HG03575 (cell line): ENCODE measurements at regions not wholly inside any gene's neighbourhood (a gene's known extent, or its start where the extent isn't known, plus 50 kb on each side); places are given as distances from the start of the nearest gene placed in this dataset.

Experiments
- ATAC-seq: cut with Tn5 transposase; IDR thresholded peaks from one replicate; pipeline ENCODE4 v1.9.1; 2021; ENCODE audit not compliant: unreplicated experiment, insufficient number of reproducible peaks, low FRiP score; ENCODE audit errors: extremely low read depth

DNA sequence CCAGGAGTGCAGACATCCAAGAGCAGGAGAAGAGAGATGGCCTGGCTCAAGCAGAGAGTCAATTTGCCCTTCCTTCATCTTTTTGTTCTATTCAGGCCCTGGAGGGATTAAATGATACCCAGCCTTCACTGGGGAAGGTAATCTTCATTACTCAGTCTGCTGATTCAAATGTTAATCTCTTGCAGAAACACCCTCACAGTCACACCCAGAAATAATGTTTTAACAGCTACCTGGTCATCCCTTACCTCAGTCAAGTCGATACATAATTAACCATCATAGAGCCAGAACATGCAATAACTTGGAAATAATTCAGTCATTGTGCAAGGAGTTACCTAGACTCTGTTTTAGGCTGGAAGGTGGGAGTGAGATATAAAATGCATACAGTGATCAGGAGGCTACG lies 163.7 kb upstream of the TNP1 start:
- no peak for ATAC-seq

DNA sequence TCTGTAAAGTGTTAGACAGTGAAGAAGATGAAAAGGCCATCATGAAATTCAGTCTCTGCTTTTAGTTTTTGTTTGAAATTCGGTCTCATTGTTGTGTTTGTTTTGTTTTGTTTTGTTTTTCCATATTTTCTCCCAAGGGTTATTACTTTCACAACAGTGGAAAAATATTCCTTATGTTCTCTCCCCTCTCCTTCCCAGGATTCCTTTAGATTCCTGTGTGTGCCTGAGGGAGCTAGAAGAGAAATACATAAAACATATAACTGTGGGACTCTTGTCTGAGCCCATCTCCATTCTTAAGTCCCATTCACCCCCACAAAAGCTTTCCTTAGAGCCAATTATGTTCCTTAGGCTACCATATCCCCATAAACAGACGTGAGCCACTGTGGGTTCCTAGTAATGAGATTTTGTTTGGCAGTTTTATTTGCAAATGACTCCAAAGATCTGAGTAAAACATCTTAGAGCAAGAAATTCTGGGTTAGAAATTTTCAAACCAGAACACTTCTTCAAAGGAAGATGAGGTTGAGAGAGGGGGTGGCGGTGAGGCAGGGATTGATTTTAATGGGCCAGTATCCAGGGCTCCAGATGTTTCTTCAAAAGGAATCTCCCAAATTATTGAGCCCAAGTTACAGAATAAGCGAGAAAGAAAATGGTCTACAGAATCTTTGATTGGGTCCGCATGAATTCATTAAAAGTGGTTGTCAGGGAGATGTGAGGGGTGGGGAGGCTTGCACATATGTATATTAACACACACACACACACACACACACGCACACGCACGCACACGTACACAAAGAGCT lies 157.8 kb upstream of the TNP1 start:
- ATAC-seq: no peak

DNA sequence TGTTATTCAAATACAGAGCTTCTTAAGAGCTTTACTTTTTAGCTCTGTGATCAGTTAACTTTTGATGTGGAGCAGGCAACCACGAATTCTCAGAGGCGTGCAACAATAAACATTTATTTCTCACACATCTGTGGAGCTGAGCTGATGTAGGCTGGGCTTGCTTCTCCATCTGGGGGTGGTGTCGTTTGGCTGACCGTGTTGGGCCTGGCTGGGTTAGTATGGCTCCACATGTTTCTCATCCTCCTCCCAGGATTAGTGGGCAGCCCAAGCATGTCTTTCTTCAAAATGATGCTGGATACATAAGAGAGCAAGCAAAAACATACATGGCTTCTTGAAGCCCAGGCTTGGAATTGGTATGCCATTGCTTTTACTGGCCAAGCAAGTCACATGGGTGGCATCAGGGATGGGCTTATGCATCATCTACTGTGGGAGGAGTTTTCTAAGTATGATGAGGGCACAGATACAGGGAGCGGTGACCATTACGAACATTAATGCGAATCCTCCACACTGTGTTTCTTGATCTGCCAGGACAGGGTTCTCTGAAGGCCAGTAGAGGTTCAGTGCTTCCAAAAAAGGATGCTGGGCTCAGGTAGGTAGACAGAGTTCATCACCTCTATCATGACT lies 157.0 kb upstream of the TNP1 start:
- ATAC-seq: no peak

DNA sequence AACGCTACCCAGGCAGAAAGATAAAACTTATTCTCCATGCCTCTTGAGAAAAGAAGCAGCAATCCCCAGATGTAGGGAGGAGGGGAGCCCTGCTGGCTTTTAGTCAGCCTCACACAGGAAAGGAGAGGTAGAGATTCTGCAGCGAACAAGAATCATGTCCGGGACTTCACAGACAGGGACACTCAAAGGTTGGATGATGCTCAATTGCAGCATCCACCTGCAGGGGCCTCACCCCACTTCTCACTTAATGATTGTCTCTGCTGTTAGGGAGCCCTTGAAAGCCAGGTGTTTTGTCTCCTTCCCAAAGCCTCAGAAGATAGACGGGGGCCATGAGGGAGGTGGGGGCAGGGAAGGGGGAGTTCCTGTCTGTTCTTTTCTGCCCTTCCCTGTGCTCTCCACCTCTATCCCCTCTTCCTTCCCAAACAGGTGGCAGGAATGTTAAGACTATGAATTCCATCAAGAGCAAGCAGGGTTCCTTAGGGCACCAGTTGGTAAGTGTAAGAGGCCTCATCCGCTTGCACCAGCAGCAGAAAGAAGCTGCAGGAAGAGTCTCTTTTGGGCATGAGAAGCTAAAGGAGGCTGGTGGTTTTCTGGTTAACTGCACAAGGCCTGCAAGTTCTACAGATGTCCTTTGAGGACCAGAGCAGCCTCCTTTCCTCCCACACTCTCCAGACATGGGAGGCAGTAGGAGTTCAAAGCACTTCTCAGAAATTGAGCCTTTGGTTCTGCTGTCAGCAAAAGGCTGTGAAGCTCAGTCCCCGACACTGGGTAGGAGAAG lies 154.7 kb upstream of the TNP1 start:
- ATAC-seq: no peak

DNA sequence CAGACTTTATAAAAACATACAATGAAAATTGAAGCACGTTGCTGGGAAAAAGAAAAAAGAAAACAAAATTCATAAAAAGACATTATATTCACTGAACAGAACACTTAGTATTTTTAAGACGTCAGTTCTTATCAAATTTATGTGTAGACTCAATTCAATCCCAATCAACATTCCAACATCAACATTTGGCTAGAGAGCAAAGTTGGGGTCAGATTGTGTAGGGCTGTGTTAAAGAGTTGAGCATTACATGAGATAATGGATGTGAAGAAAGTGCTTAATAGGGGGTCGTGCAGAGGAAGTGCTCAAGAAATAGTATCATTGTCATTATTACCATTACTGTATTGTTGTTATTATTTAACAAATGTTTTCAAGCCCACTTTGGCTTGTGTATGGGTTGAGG lies 154.1 kb upstream of the TNP1 start:
- no peak for ATAC-seq

DNA sequence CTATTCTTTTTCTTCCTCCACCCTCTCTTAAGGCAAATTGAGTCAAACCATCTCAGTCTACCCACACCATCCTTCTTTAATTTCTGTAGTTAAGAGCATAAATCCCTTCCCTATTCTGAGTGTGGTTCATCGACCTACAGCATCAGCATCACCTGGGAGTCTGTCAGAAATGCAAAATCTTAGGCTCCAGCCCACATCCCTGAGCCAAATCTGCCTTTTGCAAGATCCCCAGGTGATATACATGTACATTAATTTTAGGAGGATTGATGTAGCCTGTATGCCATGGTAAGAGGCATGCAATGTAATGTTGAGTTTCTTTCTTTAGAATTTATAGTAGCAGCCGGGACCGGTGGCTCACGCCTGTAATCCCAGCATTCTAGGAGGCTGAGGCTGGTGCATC lies 151.7 kb upstream of the TNP1 start:
- ATAC-seq: no peak

DNA sequence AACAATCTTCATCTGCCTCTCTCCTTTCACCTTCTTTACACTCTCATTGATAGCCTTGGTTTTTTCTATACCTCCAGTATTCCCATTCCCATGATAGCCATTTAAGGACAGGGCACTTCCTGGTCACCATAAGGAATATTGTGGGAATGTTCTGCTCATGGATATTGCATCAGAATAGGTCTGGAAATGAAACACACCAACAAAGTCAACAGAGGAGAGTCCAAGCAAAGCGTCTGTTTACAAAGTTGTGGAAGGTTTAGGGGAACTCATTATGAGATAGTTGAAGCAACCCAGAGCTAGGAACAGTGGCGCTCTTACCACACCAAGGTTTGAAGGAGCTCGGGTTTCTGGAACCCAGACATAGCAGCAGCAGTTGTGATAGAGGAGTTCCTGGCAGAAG lies 150.3 kb upstream of the TNP1 start:
- ATAC-seq: no peak

DNA sequence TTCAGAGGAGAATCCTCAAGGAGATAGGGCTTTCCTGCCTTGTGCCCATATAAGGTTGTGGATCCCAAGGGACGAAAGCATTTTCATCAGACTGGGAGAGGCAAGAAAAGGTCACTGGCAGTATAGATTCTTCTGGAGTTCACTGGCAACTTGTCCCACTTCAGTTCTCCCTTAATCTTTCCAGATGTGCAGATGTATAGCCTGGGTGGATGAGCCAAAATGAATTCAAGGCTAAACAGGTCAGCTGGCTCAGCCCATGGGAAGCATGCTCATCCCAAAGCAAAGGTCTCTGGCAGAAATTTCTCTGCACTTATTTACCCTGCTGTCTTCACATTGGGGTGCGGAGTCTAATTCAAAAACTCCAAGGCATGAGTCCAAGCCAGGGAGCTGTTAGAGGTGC lies 148.9 kb upstream of the TNP1 start:
- no peak for ATAC-seq

DNA sequence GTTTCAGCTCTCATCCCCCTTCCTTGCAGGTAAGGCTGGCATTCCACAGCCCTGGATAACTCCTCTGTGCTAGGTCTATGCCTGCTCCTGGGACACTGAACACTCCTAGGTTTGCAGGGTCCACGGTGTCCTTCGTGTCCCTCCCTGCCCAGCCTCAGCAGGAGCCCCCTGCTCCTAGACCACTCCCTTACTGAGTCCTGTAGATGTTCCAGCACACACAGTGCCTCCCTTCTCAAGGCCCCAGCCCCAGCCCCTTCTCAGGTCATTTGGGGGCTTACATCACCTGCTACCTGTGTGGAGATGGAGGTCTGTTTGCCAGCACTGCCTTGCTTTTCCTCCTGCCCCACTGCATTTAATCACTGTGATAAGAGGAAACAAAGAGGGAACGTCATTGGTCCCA lies 146.4 kb upstream of the TNP1 start:
- no peak for ATAC-seq

DNA sequence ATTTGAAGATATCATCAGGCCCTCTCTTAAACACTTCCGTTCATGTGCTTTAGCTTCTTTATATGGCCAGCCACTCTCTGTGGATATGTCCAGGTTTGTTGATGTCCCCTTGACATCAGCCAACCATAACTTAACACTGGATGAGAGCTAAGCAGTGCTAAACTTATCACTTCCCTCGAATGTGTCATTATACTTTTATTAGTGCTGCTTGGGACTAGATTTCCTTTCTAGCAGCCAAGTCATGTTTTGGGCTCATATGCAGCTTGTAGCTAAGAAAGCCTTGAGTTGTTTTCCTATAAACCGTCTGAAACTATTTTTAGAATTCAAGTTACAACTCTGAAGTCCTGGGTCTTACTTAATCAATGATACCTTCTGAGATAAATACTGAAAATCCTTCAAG lies 144.8 kb upstream of the TNP1 start:
- ATAC-seq: no peak

DNA sequence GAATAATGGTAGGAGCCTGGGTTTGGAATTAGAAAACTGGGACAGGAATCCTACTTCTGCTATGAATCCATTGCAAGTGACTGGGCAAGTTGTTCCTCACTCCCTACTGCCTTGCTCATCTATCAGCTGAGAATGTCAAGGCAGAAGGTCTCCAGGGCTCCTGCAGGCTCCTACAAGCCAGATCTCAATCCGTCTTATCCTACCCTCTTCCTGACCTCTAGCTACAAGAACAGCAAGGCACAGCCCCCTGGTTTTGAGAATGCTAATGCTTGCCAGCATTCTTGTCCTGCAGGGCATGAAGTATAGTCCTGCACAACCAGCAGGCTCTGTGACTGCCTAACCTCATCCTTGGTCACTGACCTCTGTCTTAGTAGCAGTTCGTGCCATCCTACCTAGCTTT lies 141.9 kb upstream of the TNP1 start:
- ATAC-seq: no peak

DNA sequence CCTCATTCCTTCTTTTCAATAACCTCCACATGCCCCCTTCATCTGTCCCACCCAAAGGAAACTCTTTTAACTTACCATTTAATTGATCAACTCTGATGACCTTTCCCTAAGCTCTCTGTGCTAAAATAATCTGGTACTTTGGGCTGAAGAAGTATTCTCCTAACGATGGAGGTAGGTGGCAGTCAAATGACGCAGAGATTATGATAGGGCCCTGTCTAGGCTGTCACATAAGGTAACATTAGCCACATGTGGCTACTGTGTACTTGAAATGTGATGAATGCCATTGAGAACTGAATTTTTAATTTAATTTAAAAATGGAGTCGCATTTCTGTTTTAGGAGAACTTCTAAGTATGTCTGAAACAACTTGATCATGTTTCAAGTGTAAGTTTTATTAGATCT lies 140.5 kb upstream of the TNP1 start:
- ATAC-seq: no peak

DNA sequence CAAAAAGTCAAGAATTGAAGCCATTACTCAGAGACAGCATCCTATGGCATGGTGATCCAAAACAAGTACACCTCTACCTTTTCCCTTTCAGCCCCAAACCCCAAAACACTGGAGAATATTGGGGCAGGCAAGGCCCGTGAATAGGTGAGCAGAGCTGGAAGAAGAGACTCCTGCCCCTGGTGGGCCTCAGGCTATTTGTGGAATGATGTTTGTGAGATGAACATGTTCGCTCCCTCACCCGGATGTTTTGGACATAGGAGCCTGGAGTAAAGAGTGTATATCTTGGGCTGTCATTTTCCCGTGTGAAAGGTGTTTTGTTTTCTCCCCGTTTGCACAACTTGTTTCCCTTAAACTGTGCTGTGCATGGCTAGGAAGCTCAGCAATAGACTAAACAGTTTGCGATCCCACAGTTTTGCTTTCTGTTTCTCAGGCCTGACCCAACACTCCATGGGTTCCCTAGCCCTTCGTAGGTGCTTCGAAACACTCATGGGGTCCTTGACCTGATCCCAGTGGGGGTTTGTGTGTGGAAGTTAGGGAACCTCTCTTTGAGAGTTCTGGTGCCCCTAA lies 136.5 kb upstream of the TNP1 start:
- ATAC-seq: no peak

DNA sequence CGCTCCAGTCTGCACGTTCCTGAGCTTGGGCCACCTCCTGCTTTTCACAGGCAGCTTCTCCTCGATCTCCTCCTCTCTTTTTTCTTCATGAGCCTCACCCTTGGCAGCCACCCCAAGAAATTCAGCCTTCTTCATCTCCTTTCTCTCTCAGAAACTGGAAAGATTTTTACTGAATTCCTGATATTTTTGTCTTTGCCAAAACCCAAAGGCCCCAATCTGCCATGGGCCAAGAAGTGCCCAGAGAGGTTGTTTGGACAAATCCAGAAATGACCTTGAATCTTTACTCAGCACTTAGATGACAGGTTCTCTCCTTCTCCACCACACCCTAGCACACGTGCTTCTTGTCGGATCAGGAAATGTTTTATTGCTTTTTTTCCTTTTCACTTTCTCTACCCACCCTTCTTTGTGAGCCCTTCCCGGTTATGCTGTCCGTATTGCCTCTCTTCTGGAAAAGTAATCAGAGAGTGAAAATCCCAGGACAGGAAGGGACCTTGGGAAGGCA lies 134.5 kb upstream of the TNP1 start:
- no peak for ATAC-seq

DNA sequence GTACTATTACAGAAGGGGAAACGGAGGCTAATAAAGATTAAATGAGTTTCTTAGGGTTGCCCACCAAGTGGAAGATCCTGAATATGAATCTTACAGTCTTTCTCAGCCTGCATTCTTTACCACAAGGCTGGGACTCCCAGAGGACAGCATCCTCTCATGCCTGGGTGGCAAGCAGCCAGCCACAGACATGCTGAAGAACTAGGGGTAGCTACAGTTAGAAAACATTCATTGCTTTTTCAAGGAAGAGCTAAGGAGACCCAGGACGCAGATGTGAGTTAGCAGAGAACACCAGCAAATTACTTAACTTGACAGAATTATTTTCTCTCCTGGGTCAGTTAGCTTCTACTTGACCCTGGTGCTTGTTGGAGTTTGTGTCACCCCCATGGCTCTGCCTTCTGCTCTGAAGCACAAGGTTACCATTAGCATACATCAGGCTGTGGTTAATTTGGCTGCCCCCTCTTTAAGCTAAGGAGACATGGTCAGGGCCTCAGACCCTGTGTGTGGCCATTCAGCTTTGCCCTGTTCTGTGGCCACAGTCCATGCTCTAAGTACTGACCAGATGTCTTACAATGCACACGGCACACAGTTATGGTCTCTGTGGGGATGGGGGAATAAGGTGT lies 132.3 kb upstream of the TNP1 start:
- no peak for ATAC-seq

DNA sequence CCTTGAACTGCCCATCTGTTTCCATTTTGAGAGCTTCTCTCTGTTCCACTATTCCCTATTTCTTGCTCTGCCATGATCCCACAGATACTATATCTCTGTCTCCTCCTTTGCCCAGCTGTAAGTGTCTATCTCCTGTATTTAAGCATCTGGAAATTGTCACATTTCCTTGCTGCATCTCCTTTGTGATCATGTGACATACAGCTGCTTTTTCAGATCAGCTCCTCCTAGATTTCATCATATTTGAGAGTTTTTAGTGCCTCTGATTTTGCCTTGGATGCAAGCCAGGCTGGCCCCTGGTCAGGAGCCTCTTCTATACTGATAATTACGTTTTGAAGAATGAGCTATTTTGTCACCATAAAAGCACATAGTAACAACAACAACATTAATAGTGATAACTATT lies 131.7 kb upstream of the TNP1 start:
- ATAC-seq: no peak

DNA sequence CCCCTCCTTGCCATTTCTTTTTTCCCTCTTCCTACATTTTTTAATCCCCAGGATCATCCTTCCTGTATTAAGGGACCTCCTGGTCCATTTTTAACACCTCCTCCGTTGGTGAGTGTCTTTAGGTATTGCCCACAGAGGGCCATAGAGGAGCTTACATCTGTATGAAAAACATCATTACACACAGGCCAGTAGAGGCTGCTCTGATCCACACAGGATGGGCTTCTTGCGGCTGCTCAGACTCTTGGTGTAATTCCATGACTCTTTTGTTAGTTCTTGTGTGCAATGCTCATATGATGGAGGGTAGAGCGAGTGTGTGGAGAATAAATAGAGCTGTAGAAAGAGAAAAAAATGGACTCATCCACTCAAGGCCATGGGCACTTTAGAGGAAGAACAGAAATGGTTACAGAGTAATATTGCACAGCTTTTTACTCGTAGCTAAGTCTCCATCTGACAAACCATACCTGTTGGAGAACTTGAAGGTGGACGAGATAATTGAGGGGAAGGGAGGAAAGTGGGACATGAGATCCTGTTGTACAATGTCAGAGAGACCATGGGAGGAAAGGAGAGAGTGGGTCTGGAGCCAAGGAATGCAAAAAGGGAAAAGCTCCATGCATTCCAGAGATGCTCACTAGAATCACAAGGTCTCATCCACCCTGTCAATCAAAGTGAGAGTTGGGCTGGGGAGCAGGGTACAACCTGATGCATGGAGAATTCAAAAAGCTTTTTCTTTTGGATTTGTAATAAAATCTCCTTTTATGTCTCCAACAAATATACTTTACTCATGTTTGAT lies 129.7 kb upstream of the TNP1 start:
- no peak for ATAC-seq

DNA sequence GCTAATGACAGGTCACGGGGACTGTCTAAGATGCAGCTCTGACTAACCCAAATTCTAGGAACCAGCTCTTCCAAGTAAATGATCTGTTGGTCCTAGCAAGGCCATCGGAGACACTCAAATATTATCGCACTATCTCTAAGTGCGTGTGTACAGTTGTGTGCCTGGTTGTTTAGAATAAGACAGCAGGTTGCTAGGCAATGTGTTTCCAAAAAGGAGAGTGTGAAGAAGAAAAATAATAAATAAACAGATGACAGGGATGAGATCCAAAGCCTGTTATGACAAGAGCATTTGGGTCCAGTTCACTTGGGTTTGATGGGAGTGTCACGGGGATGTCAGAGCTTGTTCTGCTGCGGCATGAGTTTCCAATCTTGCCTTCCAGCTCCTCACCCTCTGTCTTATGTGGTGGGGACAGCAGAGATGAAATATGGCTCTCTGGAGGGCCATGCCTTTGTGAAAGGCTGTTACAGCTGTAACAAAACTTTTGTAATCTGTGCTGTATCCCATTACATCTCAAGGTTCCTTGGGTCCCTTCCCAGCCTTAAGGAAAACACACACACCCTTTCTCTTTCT lies 127.5 kb upstream of the TNP1 start:
- no peak for ATAC-seq
